CD4-positive, alpha-beta T cell treated with Interferon alpha-2 for 1 hour (primary cell): ENCODE measurements at regions not wholly inside any gene's neighbourhood (a gene's known extent, or its start where the extent isn't known, plus 50 kb on each side); places are given as distances from the start of the nearest gene placed in this dataset.
"Not testable (repeated sequence)": the region's sequence is repeated elsewhere in the genome, so short reads cannot be mapped to it uniquely, and the experiment has no call there.

Experiments used
- DNase-seq, 2 donors: peaks; one replicate each; pipeline ENCODE4 v3.0.0-alpha.2; 2020 to 2022

- no peak for DNase-seq
These were observed 133.3 kb upstream of the LMNTD1 start for GRCh38 chr12:25686351-25686750.

DNA sequence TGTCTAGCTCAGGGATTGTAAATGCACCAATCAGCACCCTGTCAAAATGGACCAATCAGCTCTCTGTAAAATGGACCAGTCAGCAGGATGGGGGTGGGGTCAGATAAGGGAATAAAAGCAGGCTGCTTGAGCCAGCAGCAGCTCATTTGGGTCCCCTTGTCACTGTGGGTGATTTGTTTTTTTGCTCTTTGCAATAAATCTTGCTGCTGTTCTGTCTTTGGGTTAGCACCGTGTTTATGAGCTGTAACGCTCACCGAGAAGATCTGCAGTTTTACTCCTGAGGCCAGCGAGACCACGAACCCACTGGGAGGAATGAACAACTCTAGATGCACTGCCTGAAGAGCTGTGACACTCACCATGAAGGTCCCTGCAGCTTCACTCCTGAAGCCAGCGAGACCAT, 134.1 kb upstream of the LMNTD1 start:
- DNase-seq, result no peak

- DNase-seq, result not testable (repeated sequence)
These were observed 135.8 kb upstream of the LMNTD1 start for GRCh38 chr12:25688851-25689250.

GRCh38 chr12:25689996-25690501, 137.0 kb upstream of the LMNTD1 start:
- no peak for DNase-seq

- no peak for DNase-seq
These were observed 138.1 kb upstream of the LMNTD1 start for GRCh38 chr12:25690996-25691864.

- no peak for DNase-seq
These were observed 138.7 kb upstream of the LMNTD1 start for GRCh38 chr12:25691865-25692114.

- DNase-seq, result no peak
These were observed 139.3 kb upstream of the LMNTD1 start for GRCh38 chr12:25692115-25693035.

GRCh38 chr12:25694072-25694471, 141.0 kb upstream of the LMNTD1 start:
- DNase-seq, result no peak

- no peak for DNase-seq
These were observed 142.5 kb upstream of the LMNTD1 start for GRCh38 chr12:25695574-25695973.

DNA sequence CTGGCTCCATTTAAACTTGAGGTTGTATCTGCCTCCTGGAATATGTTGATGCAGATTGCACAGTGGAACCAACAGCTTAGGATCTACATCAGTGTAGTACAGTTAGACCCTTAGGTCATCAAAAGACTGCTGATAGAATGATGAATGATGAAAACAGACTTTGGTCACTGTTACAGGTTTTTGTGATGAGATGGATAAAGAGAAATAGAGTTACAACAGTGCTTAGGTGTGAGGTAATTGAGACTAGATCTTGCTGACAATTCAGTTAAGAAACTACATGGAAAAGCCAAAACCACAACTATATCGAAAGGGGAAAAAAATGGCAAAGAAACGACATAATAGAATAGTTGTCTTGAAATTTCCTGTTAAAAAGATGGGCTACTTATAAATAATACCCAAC, 145.7 kb upstream of the LMNTD1 start:
- DNase-seq, result no peak

- no peak for DNase-seq
These were observed 146.4 kb upstream of the LMNTD1 start for GRCh38 chr12:25699454-25699853.

- DNase-seq, result no peak
These were observed 148.2 kb upstream of the LMNTD1 start for GRCh38 chr12:25701290-25701689.

- DNase-seq, result no peak
These were observed 149.5 kb upstream of the LMNTD1 start for GRCh38 chr12:25702553-25702952.

GRCh38 chr12:25705261-25705660, 152.2 kb upstream of the LMNTD1 start:
- DNase-seq, result no peak

GRCh38 chr12:25706646-25707045, 153.6 kb upstream of the LMNTD1 start:
- DNase-seq, result not testable (repeated sequence)

DNA sequence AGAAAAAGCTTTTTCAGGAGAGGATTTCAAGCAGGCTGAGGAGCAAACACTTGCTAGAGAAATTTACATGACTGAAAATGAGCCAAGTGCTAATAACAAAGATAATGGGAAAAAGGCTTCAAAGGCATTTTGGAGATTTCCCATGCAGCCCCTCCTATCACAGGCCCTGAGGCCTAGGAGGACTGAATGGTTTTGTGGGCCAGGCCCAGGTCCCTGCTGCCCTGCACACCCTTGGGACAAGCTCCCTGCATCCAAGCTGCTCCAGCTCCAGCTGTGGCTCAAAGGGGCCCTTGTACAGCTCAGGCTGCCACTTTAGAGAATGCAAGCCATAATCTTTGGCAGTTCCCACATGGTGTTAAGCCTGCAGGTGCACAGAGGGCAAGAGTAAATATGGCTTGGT, 154.0 kb upstream of the LMNTD1 start:
- DNase-seq, result no peak

- DNase-seq, result no peak
These were observed 155.6 kb upstream of the LMNTD1 start for GRCh38 chr12:25708661-25709060.

DNA sequence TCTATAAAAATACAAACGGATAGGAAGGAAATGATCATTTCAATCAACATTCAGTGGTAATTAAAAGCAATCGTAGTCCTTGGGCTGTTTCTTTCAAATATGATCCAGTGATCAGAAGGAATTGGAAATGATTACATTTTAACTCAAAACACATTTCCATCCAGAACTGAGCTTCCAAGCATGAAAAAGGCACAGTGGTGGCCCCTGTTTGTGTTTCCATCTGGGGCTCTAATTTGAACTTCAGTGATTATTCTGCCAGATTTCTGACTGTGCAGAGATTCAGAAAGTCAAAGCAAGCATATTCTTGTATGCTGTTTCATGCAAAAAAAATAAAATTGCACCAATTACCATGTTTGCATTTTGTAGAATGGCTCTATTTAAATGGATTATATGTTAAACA, 157.0 kb upstream of the LMNTD1 start:
- no peak for DNase-seq

GRCh38 chr12:25710938-25711605, 158.0 kb upstream of the LMNTD1 start:
- not testable (repeated sequence) for DNase-seq

DNA sequence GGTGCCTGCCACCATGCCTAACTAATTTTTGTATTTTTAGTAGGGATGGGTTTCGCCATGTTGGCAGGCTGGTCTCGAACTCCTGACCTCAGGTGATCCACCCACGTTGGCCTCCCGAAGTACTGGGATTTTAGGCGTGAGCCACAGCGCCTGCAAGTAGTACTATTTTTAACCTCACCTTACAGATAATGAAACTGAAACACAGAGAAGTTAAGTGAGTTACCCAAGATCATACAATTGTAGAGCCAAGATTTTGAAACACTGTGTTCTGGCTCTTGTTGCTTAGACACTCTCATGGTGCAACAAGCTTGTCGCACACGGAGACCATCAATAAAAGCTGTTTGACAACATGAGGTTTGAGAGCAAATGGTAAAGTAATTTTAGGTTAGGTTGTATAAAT, 159.1 kb upstream of the LMNTD1 start:
- DNase-seq, result no peak

DNA sequence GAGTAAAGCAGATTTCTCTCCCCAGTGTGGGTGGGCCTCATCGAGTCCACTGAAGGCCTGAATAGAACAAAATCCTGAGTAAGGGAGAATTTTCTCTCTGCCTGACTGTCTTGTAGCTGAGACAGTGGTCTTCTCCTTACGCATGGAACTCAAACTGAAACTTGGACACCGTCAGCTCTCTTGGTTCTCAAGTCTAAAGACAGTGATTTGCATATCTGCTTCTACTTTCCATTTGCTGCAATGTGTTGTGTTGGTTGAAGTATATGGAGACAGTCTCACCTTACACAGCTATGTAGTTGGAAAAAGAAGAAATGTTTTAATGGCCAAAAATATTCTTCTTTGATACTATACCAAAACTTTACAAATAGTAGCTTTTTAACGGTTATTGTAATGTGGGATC, 160.2 kb upstream of the LMNTD1 start:
- no peak for DNase-seq

- DNase-seq, result no peak
These were observed 161.3 kb upstream of the LMNTD1 start for GRCh38 chr12:25714198-25714984.

DNA sequence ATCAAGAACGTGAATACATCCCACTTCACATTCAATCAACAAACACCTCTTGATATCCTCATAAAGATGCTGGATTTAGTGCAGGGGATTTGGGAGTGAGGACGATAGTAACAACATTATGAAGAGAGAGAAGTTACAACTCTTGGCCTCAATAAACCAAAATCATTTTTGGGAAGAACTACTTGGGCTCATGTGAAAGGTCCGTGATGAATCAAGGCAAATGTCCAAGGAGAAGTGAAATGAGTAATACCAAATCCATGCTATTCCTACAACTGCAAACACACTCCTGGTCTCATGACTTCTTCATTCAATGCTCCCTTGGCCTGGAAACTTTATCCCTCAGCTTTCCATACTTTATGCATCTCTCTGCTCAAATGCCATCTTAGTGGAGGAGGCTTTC, 162.0 kb upstream of the LMNTD1 start:
- DNase-seq, result no peak
